Posterior cingulate gyrus (tissue), 11 donors: ENCODE measurements at regions not wholly inside any gene's neighbourhood (a gene's known extent, or its start where the extent isn't known, plus 50 kb on each side); places are given as distances from the start of the nearest gene placed in this dataset.
"Not testable (repeated sequence)": the region's sequence is repeated elsewhere in the genome, so short reads cannot be mapped to it uniquely, and the experiment has no call there.

Source experiments
- DNase-seq, 10 donors: peaks; one replicate each; pipeline versions ENCODE4 v3.0.0 to v3.0.0-alpha.2; 2020 to 2021; ENCODE audit warnings: mixed read lengths in 3 of 10
- intact Hi-C: fragments of 100-400 bp; cut with DNase I; formaldehyde crosslinking; loops from one replicate; pipeline ENCODE4 v1.15.1; 2023

DNA sequence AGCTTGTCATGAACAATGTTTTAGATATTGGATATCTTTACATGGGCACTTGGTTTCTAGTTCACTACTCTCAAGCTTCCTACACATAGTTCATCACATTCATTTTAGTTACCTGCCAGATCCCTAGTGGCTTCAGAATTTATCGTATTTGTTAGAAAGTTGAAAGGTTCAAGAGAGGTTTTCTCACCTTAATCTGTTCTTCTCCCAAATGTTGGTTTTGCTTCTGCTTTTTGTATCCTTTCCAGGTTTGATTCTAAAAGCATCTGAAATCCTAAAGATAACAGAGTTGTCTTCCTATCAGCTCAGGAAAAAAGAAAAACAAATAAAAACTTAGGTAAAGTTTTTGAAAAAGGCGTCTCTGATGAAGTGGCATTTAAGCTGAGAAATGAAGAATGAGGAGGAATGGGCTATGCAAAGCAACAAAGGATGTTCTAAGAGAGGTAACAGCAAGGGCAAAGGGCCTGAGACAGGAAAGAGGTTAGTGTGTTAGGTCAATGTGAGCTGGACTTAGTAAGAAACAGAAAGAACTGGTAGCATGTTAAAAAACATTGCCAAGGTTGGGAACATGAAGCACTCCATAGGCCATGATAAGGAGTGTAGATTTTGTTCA is 104.7 kb upstream of the CMC1 start:
- no peak for DNase-seq
- intact Hi-C loops: no loop called here

GRCh38 chr3:28138043-28138610 is 103.3 kb upstream of the CMC1 start:
- intact Hi-C loops: no loop called here
- no peak for DNase-seq

DNA sequence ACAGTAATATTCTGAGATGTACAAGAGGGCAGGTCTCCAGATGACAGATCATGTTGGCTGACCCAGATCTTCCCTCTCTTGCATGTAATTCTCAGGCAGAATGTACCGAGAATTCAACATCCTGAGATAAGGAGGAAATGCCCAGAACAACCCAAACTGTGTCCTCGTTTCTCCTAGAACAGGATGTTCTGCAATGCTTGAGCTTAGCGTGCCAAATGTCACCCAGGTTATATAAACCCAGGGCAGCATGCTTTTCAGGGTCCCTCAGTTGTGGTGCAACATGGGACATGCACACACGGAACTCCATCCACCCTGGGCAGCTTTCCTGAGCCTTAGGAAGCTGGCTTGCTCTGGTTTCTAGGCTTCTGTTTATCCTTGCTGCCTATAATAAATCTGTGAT is 102.1 kb upstream of the CMC1 start:
- peak in 1 of 10 donors; percentile 34 for DNase-seq

GRCh38 chr3:28139967-28140634 is 101.3 kb upstream of the CMC1 start:
- intact Hi-C loops: no loop called here
- no peak for DNase-seq

More for the DNA sequence above, 102.1 kb upstream of the CMC1 start:
- intact Hi-C loops: no loop called here

DNA sequence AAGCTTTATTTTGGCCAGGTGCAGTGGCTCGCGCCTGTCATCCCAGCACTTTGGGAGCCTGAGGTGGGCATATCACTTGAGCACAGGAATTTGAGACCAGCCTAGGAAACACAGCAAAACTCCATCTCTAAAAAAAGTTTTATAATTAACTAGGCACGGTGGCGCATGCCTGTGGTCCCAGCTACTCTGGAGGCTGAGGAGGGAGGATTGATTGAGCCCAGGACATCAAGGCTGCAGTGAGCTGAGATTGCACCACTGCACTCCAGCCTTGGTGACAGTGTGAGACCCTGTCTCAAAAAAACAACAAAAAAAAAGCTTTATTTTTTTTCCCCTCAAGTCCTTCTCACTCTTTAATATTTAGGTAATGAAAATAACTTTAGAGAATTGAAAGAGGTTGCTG is 100.8 kb upstream of the CMC1 start:
- intact Hi-C loops: no loop called here
- no peak for DNase-seq

DNA sequence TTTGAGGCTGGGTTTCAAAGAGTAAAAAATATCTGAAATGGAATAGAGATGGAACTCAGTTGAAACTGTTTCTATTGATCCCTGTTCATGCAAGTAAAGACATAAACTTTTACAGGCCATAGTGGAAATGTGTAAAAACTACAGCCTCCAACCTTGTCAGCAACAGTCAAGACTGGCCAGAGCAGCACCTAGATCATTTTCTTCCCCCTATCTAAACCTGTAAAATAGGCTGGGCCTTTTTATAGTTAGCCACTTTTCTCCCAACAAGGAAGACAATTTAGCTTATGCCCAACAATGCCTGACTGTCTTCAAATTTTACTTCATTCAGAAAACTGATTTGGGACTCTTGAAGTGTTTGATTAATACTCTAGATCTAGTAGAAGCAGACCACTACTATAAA is 91.5 kb upstream of the CMC1 start:
- intact Hi-C loops: no loop called here
- no peak for DNase-seq

DNA sequence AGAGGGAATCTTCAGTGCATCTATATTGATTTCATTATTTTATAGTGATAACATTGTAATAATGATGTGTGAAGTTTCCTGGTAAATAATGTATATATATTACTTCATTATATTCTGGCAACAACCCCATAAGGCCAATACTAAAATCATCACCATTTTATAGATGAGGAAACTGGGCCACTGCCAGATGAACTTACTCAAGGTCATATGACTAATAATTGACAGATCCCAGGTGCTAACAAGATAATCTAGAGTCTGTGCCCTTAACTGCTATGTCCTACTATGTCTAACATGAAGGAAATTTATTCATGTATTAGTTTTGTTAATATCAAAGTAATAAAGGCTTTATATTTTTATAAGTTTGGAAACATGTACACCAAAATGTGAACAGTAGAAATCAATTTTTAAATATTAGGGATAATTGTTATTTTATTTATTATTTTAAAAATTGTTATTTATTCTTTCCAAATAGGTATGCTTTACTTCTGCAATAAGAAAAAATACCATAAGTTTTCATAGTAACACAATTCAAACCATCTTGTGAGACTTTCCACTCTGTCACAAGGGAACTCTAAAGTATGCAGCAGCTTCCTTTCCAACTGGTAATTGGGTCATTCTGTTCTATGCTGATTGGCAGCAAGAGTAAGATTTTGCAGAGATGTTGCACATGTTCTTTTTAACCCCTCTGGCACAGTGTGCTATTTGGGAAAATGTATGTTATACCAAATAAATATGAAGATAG is 90.8 kb upstream of the CMC1 start:
- intact Hi-C loops: no loop called here

GRCh38 chr3:28151207-28151550 is 90.2 kb upstream of the CMC1 start:
- intact Hi-C loops: no loop called here

More for the DNA sequence above, 90.8 kb upstream of the CMC1 start:
- no peak for DNase-seq

GRCh38 chr3:28151608-28152228 is 89.7 kb upstream of the CMC1 start:
- intact Hi-C loops: no loop called here
- no peak for DNase-seq

More at GRCh38 chr3:28151207-28151550, 90.2 kb upstream of the CMC1 start:
- no peak for DNase-seq

DNA sequence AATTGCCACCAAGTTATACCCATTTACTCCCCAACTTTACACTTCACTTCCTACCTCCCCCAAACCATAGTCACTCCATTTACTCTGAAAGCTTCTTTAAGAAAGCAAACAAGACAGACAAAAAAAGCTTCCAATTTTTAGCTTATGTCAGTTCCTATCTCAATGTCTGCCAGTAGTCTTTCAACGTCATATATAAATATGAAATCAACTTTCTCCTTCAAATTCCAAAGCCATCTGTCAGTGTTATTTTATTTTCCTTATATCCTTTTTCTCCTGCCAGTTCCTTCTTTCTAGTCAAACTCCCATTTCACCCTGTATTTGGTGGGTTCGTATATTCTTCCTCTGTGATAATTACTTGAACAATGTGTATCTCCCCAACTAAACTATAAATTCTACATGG is 85.8 kb upstream of the CMC1 start:
- intact Hi-C loops: no loop called here
- no peak for DNase-seq

- intact Hi-C loops: not testable (repeated sequence)
- DNase-seq: peak in 3 of 10 donors; percentile 30 to 64 (median 53)
These were observed 84.8 kb upstream of the CMC1 start for GRCh38 chr3:28156599-28156998.

- intact Hi-C loops: no loop called here
- DNase-seq: no peak
These were observed 69.5 kb upstream of the CMC1 start for GRCh38 chr3:28171962-28172361.

GRCh38 chr3:28172748-28173147 is 68.7 kb upstream of the CMC1 start:
- intact Hi-C loops: no loop called here
- no peak for DNase-seq

DNA sequence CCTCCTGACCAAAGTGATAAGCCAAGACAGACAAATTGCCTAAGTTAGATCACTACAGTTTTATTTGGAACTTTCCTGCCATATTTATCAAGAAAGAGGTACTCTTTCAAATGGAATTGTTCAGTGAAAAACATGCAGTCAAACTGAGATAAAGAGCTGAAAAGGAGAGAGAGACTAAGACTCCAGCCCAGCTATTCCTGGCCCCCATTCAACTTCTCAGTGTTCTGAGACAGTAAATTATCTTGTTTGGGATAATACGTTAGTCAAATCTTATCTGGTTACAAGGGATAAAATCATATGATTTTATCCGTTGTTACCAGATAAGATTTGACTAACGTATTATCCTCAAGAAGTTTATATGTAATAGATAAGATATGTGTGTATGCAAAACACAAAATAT is 67.6 kb upstream of the CMC1 start:
- DNase-seq: no peak
- intact Hi-C loops: no loop called here

- no peak for DNase-seq
These were observed 54.7 kb upstream of the CMC1 start for GRCh38 chr3:28186748-28187147.

GRCh38 chr3:28188686-28189085 is 52.7 kb upstream of the CMC1 start:
- no peak for DNase-seq
- intact Hi-C loops: no loop called here

More at GRCh38 chr3:28186748-28187147, 54.7 kb upstream of the CMC1 start:
- intact Hi-C loops: no loop called here

- DNase-seq: no peak
- intact Hi-C loops: no loop called here
These were observed 50.1 kb upstream of the CMC1 start for GRCh38 chr3:28191363-28191762.
